Endodermal cell (in vitro differentiated cells): ENCODE measurements at regions not wholly inside any gene's neighbourhood (a gene's known extent, or its start where the extent isn't known, plus 50 kb on each side); places are given as distances from the start of the nearest gene placed in this dataset.

Experiments
- DNase-seq: peaks from one replicate; pipeline ENCODE4 v3.0.0-alpha.2; 2017
- H3K27ac ChIP-seq: 2 replicates; pipeline ENCODE4 v1.5.1; 2013; ENCODE audit warnings: mild to moderate bottlenecking, low read depth, low read length, moderate library complexity
- H3K27me3 ChIP-seq: 2 replicates; pipeline ENCODE4 v1.6.1; 2013; ENCODE audit warnings: mild to moderate bottlenecking, low read length, moderate library complexity; ENCODE audit not compliant: insufficient read depth, control insufficient read depth, poor library complexity, severe bottlenecking
- H3K36me3 ChIP-seq: 2 replicates; pipeline ENCODE4 v1.7.0; 2013; ENCODE audit warnings: mild to moderate bottlenecking, low read length, moderate library complexity; ENCODE audit not compliant: control insufficient read depth, insufficient read depth
- H3K4me1 ChIP-seq: one replicate; pipeline ENCODE4 v1.7.0; 2013; ENCODE audit warnings: low read length; ENCODE audit not compliant: control insufficient read depth, insufficient read depth
- H3K4me3 ChIP-seq: 2 replicates; pipeline ENCODE4 v1.5.1; 2013; ENCODE audit warnings: mild to moderate bottlenecking, low read length, moderate library complexity
- H3K9ac ChIP-seq: 2 replicates; pipeline ENCODE4 v1.6.1; 2013; ENCODE audit warnings: mild to moderate bottlenecking, low read length, moderate library complexity; ENCODE audit not compliant: poor library complexity, severe bottlenecking; ENCODE audit errors: extremely low read depth
- H3K9me3 ChIP-seq: 2 replicates; pipeline ENCODE4 v1.6.1; 2013; ENCODE audit warnings: mild to moderate bottlenecking, low read length, moderate library complexity; ENCODE audit not compliant: control insufficient read depth
- H3K27ac Mint-ChIP-seq: 2 replicates; pipeline ENCODE4 v1.8.0; 2020; ENCODE audit warnings: mixed read lengths
- H3K27me3 Mint-ChIP-seq: 2 replicates; pipeline ENCODE4 v1.8.0; 2021; ENCODE audit warnings: mild to moderate bottlenecking, mixed read lengths; ENCODE audit not compliant: insufficient read depth
- H3K36me3 Mint-ChIP-seq: 2 replicates; pipeline ENCODE4 v1.8.0; 2020; ENCODE audit warnings: low read depth, mixed read lengths
- H3K4me1 Mint-ChIP-seq: 2 replicates; pipeline ENCODE4 v1.8.0; 2020; ENCODE audit warnings: mixed read lengths
- H3K4me3 Mint-ChIP-seq: 2 replicates; pipeline ENCODE4 v1.8.0; 2020; ENCODE audit warnings: mild to moderate bottlenecking, moderate library complexity, mixed read lengths
- H3K9me3 Mint-ChIP-seq: 2 replicates; pipeline ENCODE4 v1.8.0; 2020; ENCODE audit warnings: mild to moderate bottlenecking, mixed read lengths
- WGBS, 2 experiments: methylation state at CpG; one replicate each; pipeline versions ENCODE4 v1.1.5 to v1.1.7; 2013; ENCODE audit warnings: missing lambda C conversion rate in 2 of 2, mixed read lengths in 1 of 2; ENCODE audit not compliant: insufficient coverage in 1 of 2, insufficient read length in 1 of 2; 5-methylcytosine and 5-hydroxymethylcytosine counted together
- TF ChIP-seq, protein P1 (sequence below): fragments of 200-600 bp; sonication (generic); conservative IDR thresholded peaks from 2 replicates; pipeline ENCODE4 v1.5.0; 2021; ENCODE audit warnings: antibody characterized with exemption, mild to moderate bottlenecking

DNA sequence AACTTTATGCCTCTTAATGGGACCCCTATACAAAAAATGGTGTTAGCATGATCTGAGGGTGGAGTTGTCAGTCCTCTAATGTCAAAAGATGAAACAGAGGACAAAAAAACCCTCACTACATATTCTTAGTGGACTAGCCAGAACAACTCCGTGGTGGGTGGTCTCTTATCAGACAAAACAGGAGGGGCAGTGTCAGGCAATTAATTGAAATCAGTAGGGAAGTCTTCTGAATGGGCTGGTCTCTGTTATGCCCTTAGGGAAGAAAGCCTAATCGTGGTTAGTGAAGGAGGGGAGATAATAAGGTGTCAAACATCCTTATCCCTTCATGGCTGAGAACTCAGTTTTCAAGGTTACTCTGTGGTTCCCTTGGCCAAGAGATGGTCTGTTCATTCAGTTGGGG lies 909.4 kb downstream of the GRID1 start:
- 61% methylated on average over 2 of the region's 2 CpGs; no CpG with 5 or more reads in 1 of the 2 experiments for WGBS, 2 experiments
- no peak overlapping the region for H3K9ac ChIP-seq
- H3K27me3 ChIP-seq, result peaks cover 6% of the 10 kb centered on the region
- H3K36me3 ChIP-seq, result no peaks in the 10 kb centered on the region
- H3K4me1 ChIP-seq, result no peaks in the 10 kb centered on the region
- Mint-ChIP-seq H3K36me3 (no peaks in the 10 kb centered on the region), H3K27ac (no peak overlapping the region), H3K4me3 (no peak overlapping the region), H3K9me3 (no peaks in the 10 kb centered on the region), H3K4me1 (peaks cover 20% of the 10 kb centered on the region), H3K27me3 (peaks cover 43% of the 10 kb centered on the region)
- H3K9me3 ChIP-seq, result no peaks in the 10 kb centered on the region
- no peak overlapping the region for H3K4me3 ChIP-seq
- H3K27ac ChIP-seq, result no peak overlapping the region
- TF ChIP-seq, protein P1, sequence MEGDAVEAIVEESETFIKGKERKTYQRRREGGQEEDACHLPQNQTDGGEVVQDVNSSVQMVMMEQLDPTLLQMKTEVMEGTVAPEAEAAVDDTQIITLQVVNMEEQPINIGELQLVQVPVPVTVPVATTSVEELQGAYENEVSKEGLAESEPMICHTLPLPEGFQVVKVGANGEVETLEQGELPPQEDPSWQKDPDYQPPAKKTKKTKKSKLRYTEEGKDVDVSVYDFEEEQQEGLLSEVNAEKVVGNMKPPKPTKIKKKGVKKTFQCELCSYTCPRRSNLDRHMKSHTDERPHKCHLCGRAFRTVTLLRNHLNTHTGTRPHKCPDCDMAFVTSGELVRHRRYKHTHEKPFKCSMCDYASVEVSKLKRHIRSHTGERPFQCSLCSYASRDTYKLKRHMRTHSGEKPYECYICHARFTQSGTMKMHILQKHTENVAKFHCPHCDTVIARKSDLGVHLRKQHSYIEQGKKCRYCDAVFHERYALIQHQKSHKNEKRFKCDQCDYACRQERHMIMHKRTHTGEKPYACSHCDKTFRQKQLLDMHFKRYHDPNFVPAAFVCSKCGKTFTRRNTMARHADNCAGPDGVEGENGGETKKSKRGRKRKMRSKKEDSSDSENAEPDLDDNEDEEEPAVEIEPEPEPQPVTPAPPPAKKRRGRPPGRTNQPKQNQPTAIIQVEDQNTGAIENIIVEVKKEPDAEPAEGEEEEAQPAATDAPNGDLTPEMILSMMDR, result no peak
- DNase-seq, result no peak

DNA sequence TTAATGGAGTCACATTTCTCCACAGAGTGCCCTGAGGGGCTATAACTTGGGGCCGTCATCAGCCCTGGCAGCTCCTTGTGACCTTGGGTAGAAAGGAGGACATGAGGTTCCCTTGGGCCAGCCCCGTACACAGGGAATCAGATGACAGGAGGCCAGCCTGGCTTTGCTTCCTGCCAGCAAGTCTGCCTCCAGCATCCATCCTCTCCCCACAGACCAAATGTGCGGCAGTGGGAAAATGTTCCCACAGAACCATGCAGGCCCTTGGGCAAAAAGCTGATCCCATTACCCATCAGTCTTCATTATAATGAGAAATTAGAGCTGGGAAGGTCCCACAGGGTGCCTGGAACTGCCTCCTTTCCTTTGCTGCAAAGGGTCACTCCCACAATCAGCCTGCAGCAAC lies 908.3 kb downstream of the GRID1 start:
- Mint-ChIP-seq H3K4me1 (peaks cover 20% of the 10 kb centered on the region), H3K27me3 (peaks cover 38% of the 10 kb centered on the region), H3K36me3 (no peaks in the 10 kb centered on the region), H3K9me3 (no peaks in the 10 kb centered on the region), H3K4me3 (no peak overlapping the region), H3K27ac (no peak overlapping the region)
- Histone ChIP-seq H3K4me1 (no peaks in the 10 kb centered on the region), H3K9me3 (no peaks in the 10 kb centered on the region), H3K27ac (no peak overlapping the region), H3K27me3 (peaks cover 6% of the 10 kb centered on the region), H3K9ac (no peak overlapping the region), H3K36me3 (no peaks in the 10 kb centered on the region), H3K4me3 (no peak overlapping the region)
- no peak for DNase-seq
- TF ChIP-seq, protein P1, result no peak
- 56 to 92% methylated on average over 1 to 3 of the region's 3 CpGs for WGBS, 2 experiments

DNA sequence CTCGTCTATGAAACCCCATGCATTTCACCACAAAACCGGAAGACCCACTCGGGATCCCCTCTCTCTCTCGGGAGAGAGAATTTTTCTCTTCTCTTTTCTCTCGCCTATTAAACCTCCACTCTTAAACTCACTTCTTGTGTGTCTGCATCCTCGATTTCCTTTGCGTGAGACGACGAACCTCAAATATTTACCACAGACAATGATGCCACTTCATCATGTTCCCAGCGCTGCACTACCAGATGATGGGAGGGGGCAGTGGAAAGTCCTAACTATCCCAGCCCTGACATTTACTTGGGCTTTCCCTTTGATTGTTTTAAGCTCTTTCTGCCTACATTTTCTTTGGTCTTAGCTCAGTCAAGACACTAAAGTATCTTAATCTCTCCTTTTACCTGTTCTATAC lies 906.7 kb downstream of the GRID1 start:
- no peak overlapping the region for H3K27ac Mint-ChIP-seq
- Histone ChIP-seq H3K4me3 (no peak overlapping the region), H3K27ac (no peak overlapping the region), H3K36me3 (no peaks in the 10 kb centered on the region), H3K9ac (no peak overlapping the region), H3K9me3 (no peaks in the 10 kb centered on the region), H3K27me3 (peaks cover 4% of the 10 kb centered on the region), H3K4me1 (no peaks in the 10 kb centered on the region)
- H3K4me3 Mint-ChIP-seq, result no peak overlapping the region
- no peak for DNase-seq
- 90 to 100% methylated on average over 6 to 10 of the region's 10 CpGs for WGBS, 2 experiments
- H3K9me3 Mint-ChIP-seq, result no peaks in the 10 kb centered on the region
- H3K36me3 Mint-ChIP-seq, result no peaks in the 10 kb centered on the region
- peaks cover 25% of the 10 kb centered on the region for H3K27me3 Mint-ChIP-seq
- H3K4me1 Mint-ChIP-seq, result peaks cover 20% of the 10 kb centered on the region
- TF ChIP-seq, protein P1, result no peak
